Natural killer cell treated with Interleukin-12 subunit alpha and Interleukin-12 subunit beta and Interleukin-15 and Interleukin-18, amount 100 ng/mL, for 72 hours (primary cell): ENCODE measurements at regions not wholly inside any gene's neighbourhood (a gene's known extent, or its start where the extent isn't known, plus 50 kb on each side); places are given as distances from the start of the nearest gene placed in this dataset.

Source experiments
- ATAC-seq, 2 donors: fragments of 150-1000 bp; cut with Tn5 transposase in 1 of 2; sonication (Bioruptor Pico), chemical (Tn5 transposase) in 1 of 2; 2 replicates each; pipeline ENCODE4 v1.10.0; 2021
- DNase-seq: peaks from one replicate; pipeline ENCODE4 v3.0.0; 2022; ENCODE audit warnings: low spot score
- H3K27ac Mint-ChIP-seq, 2 donors: 1 replicate in 1 of 2; 2 replicates in 1 of 2; pipeline ENCODE4 v1.8.0; 2022; ENCODE audit warnings: mixed read lengths in 2 of 2, mild to moderate bottlenecking in 1 of 2, moderate library complexity in 1 of 2
- H3K27me3 Mint-ChIP-seq, 2 donors: 1 replicate in 1 of 2; 2 replicates in 1 of 2; pipeline ENCODE4 v1.8.0; 2022; ENCODE audit warnings: mixed read lengths in 2 of 2
- H3K36me3 Mint-ChIP-seq: one replicate; pipeline ENCODE4 v1.8.0; 2022; ENCODE audit warnings: mixed read lengths
- H3K4me1 Mint-ChIP-seq, 2 donors: 1 replicate in 1 of 2; 2 replicates in 1 of 2; pipeline ENCODE4 v1.8.0; 2022; ENCODE audit warnings: low read depth in 2 of 2, mixed read lengths in 2 of 2, mild to moderate bottlenecking in 1 of 2
- H3K4me3 Mint-ChIP-seq: one replicate; pipeline ENCODE4 v1.8.0; 2022; ENCODE audit warnings: mixed read lengths
- H3K9me3 Mint-ChIP-seq: 2 replicates; pipeline ENCODE4 v1.8.0; 2022; ENCODE audit warnings: mixed read lengths

GRCh38 chr15:79176151-79176550 is 85.6 kb upstream of the RASGRF1 start:
- Mint-ChIP-seq H3K27me3 (peaks cover 8 to 23% of the 10 kb centered on the region in 2 donors), H3K9me3 (no peaks in the 10 kb centered on the region), H3K27ac (no peak overlapping the region), H3K36me3 (no peaks in the 10 kb centered on the region), H3K4me3 (no peak overlapping the region), H3K4me1 (no peaks in the 10 kb centered on the region)
- no peak for ATAC-seq
- no peak for DNase-seq

- DNase-seq: no peak
- Mint-ChIP-seq H3K27ac (no peak overlapping the region), H3K36me3 (no peaks in the 10 kb centered on the region), H3K4me3 (no peak overlapping the region), H3K9me3 (no peaks in the 10 kb centered on the region), H3K27me3 (peaks cover 8 to 35% of the 10 kb centered on the region in 2 donors), H3K4me1 (no peaks in the 10 kb centered on the region)
- no peak for ATAC-seq
These were observed 82.4 kb upstream of the RASGRF1 start for GRCh38 chr15:79172801-79173460.

- Mint-ChIP-seq H3K27me3 (peaks cover 11 to 38% of the 10 kb centered on the region in 2 donors), H3K4me1 (no peaks in the 10 kb centered on the region), H3K4me3 (no peak overlapping the region), H3K27ac (no peak overlapping the region), H3K36me3 (no peaks in the 10 kb centered on the region), H3K9me3 (no peaks in the 10 kb centered on the region)
- DNase-seq (no peak), ATAC-seq (no peak)
These were observed 81.5 kb upstream of the RASGRF1 start for GRCh38 chr15:79172032-79172481.

GRCh38 chr15:79171320-79172031 is 80.9 kb upstream of the RASGRF1 start:
- Mint-ChIP-seq H3K4me1 (no peaks in the 10 kb centered on the region), H3K36me3 (no peaks in the 10 kb centered on the region), H3K27me3 (peaks cover 5 to 34% of the 10 kb centered on the region in 2 donors), H3K27ac (no peak overlapping the region), H3K4me3 (no peak overlapping the region), H3K9me3 (no peaks in the 10 kb centered on the region)
- DNase-seq: no peak
- ATAC-seq: no peak

GRCh38 chr15:79170256-79170664 is 79.7 kb upstream of the RASGRF1 start:
- H3K9me3 Mint-ChIP-seq: no peaks in the 10 kb centered on the region
- DNase-seq (no peak), ATAC-seq (no peak)
- H3K27ac Mint-ChIP-seq: no peak overlapping the region
- H3K4me3 Mint-ChIP-seq: no peak overlapping the region
- H3K27me3 Mint-ChIP-seq: peaks cover 13 to 33% of the 10 kb centered on the region in 2 donors
- no peaks in the 10 kb centered on the region for H3K4me1 Mint-ChIP-seq
- H3K36me3 Mint-ChIP-seq: no peaks in the 10 kb centered on the region

- no peaks in the 10 kb centered on the region for H3K4me1 Mint-ChIP-seq
- H3K27me3 Mint-ChIP-seq: peaks cover 17 to 34% of the 10 kb centered on the region in 2 donors
- H3K27ac Mint-ChIP-seq: no peak overlapping the region
- no peaks in the 10 kb centered on the region for H3K36me3 Mint-ChIP-seq
- H3K9me3 Mint-ChIP-seq: no peaks in the 10 kb centered on the region
- ATAC-seq (no peak), DNase-seq (no peak)
- no peak overlapping the region for H3K4me3 Mint-ChIP-seq
These were observed 79.0 kb upstream of the RASGRF1 start for GRCh38 chr15:79169526-79170133.

GRCh38 chr15:79168922-79169456 is 78.4 kb upstream of the RASGRF1 start:
- ATAC-seq (no peak), DNase-seq (no peak)
- Mint-ChIP-seq H3K4me3 (no peak overlapping the region), H3K27me3 (peaks cover 24 to 37% of the 10 kb centered on the region in 2 donors), H3K9me3 (no peaks in the 10 kb centered on the region), H3K36me3 (no peaks in the 10 kb centered on the region), H3K27ac (no peak overlapping the region), H3K4me1 (no peaks in the 10 kb centered on the region)

- no peak for ATAC-seq
- Mint-ChIP-seq H3K27me3 (peaks cover 32 to 35% of the 10 kb centered on the region in 2 donors), H3K4me3 (no peak overlapping the region), H3K4me1 (no peaks in the 10 kb centered on the region), H3K9me3 (no peaks in the 10 kb centered on the region), H3K36me3 (no peaks in the 10 kb centered on the region), H3K27ac (no peak overlapping the region)
- no peak for DNase-seq
These were observed 77.2 kb upstream of the RASGRF1 start for GRCh38 chr15:79167776-79168175.

- H3K4me3 Mint-ChIP-seq: no peak overlapping the region
- no peaks in the 10 kb centered on the region for H3K36me3 Mint-ChIP-seq
- H3K27me3 Mint-ChIP-seq: peaks cover 31 to 32% of the 10 kb centered on the region in 2 donors
- H3K27ac Mint-ChIP-seq: no peak overlapping the region
- ATAC-seq (no peak), DNase-seq (no peak)
- no peaks in the 10 kb centered on the region for H3K9me3 Mint-ChIP-seq
- no peaks in the 10 kb centered on the region for H3K4me1 Mint-ChIP-seq
These were observed 75.9 kb upstream of the RASGRF1 start for GRCh38 chr15:79166311-79166955.

GRCh38 chr15:79164465-79164864 is 73.9 kb upstream of the RASGRF1 start:
- peaks cover 29 to 32% of the 10 kb centered on the region in 2 donors for H3K27me3 Mint-ChIP-seq
- H3K9me3 Mint-ChIP-seq: no peaks in the 10 kb centered on the region
- ATAC-seq (no peak), DNase-seq (no peak)
- H3K36me3 Mint-ChIP-seq: no peaks in the 10 kb centered on the region
- H3K27ac Mint-ChIP-seq: no peak overlapping the region
- no peak overlapping the region for H3K4me3 Mint-ChIP-seq
- no peaks in the 10 kb centered on the region for H3K4me1 Mint-ChIP-seq

- no peak overlapping the region for H3K4me3 Mint-ChIP-seq
- no peaks in the 10 kb centered on the region for H3K9me3 Mint-ChIP-seq
- no peak overlapping the region for H3K27ac Mint-ChIP-seq
- ATAC-seq (no peak), DNase-seq (no peak)
- H3K36me3 Mint-ChIP-seq: no peaks in the 10 kb centered on the region
- peaks cover 25 to 32% of the 10 kb centered on the region in 2 donors for H3K27me3 Mint-ChIP-seq
- no peaks in the 10 kb centered on the region for H3K4me1 Mint-ChIP-seq
These were observed 73.5 kb upstream of the RASGRF1 start for GRCh38 chr15:79164043-79164442.

- Mint-ChIP-seq H3K9me3 (no peaks in the 10 kb centered on the region), H3K27me3 (peaks cover 26 to 32% of the 10 kb centered on the region in 2 donors), H3K36me3 (no peaks in the 10 kb centered on the region), H3K4me1 (no peaks in the 10 kb centered on the region), H3K27ac (no peak overlapping the region), H3K4me3 (no peak overlapping the region)
- DNase-seq (no peak), ATAC-seq (no peak)
These were observed 72.8 kb upstream of the RASGRF1 start for GRCh38 chr15:79163395-79163794.

- H3K27ac Mint-ChIP-seq: no peak overlapping the region
These were observed 71.4 kb upstream of the RASGRF1 start for GRCh38 chr15:79161837-79162508.

More at GRCh38 chr15:79161837-79162508, 71.4 kb upstream of the RASGRF1 start:
- Mint-ChIP-seq H3K27me3 (peaks cover 18 to 28% of the 10 kb centered on the region in 2 donors), H3K4me3 (no peak overlapping the region), H3K9me3 (no peaks in the 10 kb centered on the region), H3K36me3 (no peaks in the 10 kb centered on the region), H3K4me1 (no peaks in the 10 kb centered on the region)
- DNase-seq (no peak), ATAC-seq (no peak)
